DMS53 treated with DMSO at 0.1 percent for 48 hours (cell line): ENCODE measurements at regions not wholly inside any gene's neighbourhood (a gene's known extent, or its start where the extent isn't known, plus 50 kb on each side); places are given as distances from the start of the nearest gene placed in this dataset.

Experiments used
- DNase-seq: peaks from one replicate; lab custom pipeline; 2025; ENCODE audit not compliant: unreplicated experiment; lab: John Stamatoyannopoulos, UW

- no peak for DNase-seq
Observed at GRCh38 chr15:38671675-38672254, 107.2 kb upstream of the RASGRP1 start.

- DNase-seq: no peak
Observed at GRCh38 chr15:38672273-38672672, 107.7 kb upstream of the RASGRP1 start.

- no peak for DNase-seq
Observed at GRCh38 chr15:38672814-38673670, 108.4 kb upstream of the RASGRP1 start.

DNA sequence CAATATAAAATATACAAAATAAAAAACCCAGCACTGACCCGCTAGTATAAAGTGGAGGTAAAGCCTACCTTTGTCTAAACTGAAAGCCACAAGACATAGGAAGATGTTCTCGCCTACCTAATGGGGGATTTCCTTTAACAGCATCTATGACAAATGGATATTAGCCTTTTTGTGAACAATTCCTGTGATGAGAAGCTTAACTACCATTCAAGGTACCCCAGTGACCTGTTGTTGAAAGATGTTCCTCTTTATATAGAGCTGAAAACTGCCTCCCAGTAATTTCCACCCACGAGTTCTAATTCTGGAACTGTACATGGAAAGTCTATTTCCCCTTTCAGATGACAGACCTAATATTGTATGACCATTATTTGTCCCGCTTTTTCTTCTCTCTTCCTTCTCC, 109.8 kb upstream of the RASGRP1 start:
- DNase-seq: no peak

- no peak for DNase-seq
Observed at GRCh38 chr15:38678281-38678680, 113.7 kb upstream of the RASGRP1 start.

GRCh38 chr15:38680775-38681174, 116.2 kb upstream of the RASGRP1 start:
- no peak for DNase-seq

DNA sequence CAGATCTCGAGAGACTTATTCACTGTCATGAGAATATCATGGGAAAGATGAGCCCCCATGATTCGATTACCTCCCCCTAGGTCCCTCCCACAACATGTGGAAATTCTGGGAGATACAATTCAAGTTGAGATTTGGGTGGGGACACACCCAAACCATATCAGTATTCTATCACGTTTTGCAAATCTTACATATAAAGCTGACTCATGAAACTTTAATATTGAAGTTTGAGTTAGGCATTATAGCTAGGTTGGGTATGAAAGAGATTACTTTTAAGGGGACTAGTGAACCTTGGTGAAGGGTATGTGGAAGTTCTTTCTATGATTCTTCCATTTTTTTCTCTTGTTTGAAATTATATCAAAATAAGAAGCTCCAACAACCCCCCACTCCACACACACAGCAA, 117.7 kb upstream of the RASGRP1 start:
- DNase-seq: no peak

DNA sequence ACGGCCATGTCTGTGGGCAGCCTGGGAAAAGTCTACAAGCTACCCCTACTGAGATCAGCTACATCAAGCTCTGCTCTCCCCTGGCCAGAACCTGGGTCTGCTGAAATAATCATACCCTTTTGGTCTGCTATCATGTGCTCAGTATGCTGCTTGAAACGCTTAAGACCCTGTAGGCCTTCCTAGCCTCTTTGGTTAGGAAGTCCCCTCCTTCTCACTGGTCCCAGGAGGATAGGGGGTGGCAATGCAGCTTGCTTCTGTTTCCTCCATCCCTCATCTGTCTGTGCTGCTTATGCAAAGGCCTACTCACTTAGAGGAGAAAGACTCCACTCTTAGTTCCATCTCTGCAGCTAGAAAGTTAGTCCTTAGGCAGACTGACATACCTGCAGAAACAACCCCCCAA, 118.2 kb upstream of the RASGRP1 start:
- no peak for DNase-seq

GRCh38 chr15:38683382-38684242, 119.0 kb upstream of the RASGRP1 start:
- DNase-seq: peak; percentile 35

DNA sequence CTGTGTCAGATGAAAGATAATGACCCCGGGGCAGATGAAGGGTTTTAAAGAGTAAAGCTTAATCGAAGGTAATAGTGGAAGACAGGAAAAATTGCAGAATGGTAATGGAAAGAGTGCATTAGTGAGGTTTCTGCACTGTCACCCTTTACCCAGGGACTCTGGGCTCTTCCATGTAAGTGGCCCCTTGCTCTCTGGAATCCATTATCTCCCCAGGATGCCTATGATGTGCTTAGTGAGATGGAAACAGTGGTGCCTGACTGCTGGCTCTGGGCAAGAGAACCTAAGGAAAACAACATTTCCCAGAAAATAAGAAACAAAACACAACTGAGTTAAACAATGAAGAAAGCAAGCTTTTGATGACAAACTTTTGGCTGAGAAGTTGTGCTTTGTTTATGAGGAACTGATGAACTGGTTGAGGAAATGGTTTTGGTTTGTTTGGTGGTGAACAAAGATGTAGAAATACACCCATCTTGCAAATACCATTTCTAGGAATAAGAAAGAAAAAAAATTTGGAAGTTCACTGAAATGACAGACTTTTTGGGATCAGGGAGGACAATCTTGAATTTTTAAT, 119.9 kb upstream of the RASGRP1 start:
- DNase-seq: no peak

DNA sequence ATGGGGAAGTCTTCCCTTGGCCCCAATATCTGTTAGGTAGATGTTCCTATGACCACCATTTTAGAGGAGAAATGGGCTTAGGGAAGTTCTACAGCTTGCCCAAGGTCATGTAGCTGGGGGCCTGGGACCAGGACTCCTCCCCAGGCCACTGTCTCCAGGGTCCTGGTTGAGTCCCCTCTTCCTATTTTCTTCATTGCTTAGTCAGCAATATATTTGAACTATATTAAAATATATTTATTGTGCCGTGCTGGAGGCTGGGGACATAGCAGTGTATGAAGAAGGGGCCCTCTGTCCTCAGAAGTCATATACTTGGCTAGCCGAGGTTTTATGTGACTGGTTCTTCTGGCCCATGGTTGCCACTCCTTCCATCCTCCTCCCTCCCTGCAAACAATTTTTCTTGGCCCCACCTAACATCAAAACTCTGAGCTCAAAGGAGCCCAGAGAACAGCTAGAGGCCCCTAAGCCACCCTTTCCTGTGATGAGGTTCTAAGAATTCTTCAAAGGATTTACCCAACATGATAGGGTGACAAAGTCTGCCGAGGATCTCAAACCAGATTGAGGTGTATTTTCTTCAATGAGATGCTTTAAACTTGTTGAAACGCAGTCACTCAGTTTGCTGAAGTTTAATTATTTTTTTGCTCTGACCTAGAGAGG, 121.2 kb upstream of the RASGRP1 start:
- DNase-seq: no peak

DNA sequence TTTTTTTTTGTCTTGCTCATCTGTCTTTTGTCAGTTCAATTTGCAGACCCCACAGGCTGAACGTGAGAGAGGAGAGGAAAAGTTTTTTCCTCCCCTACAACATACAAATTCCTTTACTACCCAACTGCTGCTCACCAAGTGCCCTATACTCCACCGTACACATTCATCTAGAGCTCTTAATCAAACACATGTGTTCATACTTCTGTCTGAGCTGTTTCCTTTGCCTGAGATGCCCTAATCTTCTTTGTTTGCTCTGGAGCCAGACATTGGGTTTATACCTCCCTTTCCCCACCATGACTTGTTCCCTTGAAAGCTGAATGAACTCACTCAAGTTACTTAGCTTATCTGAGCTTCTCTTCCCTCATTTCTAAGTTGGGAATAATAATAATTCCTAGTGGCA, 122.7 kb upstream of the RASGRP1 start:
- DNase-seq: no peak

DNA sequence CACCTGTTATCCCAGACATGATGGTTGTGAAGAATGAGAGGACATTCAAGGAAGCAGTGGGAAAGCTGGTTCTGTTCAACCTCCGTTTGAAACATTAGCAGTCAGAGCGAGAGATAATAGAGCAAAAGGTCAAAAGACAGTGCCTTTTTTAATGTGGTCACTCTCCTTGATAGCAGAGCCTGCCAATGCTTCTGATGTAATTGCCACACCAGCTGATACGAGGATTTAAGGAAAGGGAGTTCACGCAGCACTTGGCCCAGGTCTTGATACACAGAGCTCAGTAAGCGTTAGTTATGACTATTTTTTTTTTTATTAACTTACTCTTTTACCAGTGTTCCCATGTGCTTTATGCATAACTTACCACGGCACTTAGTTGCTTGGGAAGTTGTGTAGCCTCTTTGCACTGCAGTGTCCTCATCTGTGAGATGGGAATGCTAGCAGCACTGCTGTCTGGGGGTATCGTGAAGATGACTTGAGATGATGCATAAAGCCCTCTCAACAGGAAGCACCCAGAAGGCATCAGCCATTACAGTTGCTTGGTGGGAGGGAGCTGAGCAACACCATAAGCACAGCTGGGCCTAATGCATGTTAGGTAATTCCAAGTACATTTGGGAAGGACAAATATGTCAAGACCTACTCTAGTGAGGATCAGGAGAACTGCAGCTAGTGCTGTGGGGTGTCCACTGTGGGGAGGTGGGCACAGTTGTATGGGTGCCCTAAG, 123.3 kb upstream of the RASGRP1 start:
- no peak for DNase-seq

DNA sequence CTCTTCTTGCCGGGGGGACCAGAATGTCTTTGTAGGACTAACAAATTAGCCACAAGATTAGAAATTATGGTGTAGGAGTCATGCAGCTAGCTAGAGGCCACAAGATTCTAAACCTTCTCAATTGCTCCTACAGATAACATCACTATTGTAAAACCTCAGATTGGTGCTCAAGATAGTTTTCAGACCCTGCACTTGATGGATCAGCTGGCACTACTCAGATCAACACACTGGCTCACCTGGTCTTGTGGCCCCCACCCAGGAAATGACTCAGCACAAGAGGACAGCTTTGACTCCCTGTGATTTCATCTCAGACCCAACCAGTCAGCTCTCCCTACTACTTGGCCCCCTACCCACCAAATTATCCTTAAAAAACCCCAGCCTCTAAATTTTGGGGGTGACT, 124.1 kb upstream of the RASGRP1 start:
- DNase-seq: no peak

DNA sequence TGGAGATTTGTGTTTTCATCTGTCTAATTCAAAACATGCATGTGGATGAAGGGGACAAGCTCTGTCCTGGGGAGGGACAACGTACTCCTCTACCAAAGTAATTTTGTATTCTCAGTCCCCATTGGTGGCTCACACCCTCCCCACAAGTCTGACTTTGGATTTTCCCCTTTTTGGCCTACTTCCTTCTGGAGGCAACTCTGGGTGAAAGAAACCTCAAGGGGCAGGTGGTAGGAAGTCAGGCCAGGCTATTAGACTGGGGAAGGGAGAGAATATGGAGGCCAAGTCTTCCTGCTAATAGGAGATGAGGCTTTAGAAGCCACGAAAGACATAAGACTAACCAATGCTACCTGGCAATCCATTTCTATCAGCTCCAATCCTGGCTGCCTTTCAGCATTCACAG, 124.9 kb upstream of the RASGRP1 start:
- no peak for DNase-seq

DNA sequence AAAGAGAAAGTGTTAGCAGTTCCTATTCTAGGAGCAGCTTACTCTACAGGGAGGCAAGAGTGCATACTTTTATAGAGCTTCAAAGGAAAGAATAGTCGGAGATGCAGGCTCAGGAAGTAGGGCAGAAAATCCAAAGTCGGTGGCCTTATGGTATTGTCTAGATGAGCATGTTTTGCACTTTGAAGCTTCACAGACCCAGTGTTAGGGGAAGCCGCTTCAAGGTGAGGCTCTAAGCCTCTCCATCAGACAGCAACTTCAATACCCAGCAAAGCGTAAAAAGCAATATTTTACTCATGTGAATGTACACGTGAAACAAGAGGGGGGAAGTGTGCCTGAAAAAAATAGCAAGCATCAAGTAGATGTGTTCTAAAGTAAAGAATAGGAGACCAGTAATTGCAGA, 125.6 kb upstream of the RASGRP1 start:
- no peak for DNase-seq

DNA sequence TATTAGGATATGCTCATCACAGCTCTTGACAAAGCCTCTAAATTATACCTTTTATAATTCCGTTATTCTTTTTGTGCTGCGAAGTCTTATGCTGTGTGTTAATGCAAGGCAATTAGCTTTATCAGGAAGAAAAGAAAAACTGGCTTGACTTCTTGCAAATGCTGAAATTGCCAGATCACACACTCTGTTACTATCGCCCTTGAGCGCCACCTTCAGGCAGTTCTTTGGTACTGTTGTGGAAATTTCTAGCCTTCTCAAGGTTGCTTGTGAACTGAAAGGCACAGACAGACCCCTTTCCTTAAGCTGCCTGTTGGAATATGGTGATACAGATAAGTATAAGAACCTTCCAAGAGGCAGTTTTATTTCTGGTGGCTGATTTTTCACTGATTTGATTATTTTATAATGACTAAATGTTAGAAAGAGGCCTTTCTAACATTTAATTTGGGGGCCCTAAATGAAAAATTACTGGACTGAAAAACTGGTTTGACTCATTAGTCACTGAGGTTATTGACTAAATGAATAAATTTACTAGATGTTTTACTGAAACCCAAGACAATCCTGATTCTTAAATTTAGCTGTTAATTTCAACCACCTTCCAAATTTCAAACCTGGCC, 126.2 kb upstream of the RASGRP1 start:
- DNase-seq: peak; percentile 67

- no peak for DNase-seq
Observed at GRCh38 chr15:38691377-38691776, 126.8 kb upstream of the RASGRP1 start.

DNA sequence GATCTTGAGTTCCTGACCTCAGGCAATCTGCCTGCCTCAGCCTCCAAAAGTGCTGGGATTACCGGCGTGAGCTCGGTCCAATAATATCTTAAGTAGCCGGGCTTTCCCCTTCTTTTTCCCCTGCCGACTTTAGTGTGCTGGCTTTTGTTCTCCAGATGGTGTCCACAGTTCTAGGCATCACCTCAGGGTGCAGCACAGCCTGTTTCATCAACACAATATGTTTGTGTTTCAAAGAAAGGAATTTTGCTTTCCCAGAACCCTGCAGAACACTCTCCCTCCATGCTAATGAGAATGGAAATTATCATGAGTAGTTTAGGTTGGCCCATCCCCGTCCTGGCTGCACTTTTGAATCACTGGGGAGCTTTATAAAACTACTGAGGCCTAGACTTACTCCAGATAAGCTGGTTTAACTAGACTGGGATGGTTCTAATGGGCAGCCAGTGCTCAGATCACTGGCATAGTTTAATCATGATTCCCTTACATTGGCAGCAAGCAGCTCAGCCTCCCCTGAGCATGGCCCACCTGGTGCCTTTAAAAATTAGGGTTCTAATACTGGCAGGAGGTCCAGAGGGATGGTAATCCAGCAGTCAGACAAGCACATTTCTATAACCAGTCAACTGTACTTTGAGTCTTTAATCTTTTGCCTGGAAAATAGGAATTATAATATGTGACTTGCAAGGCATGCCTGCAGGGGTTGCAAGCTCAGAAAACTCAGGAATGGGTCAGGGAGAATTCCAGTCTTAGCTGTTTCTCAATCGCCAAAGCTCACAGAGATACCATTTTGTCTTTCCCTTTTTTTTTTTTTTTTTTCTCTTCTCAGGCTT, 127.6 kb upstream of the RASGRP1 start:
- DNase-seq: no peak
